Cardiac fibroblast (primary cell): ENCODE measurements at regions not wholly inside any gene's neighbourhood (a gene's known extent, or its start where the extent isn't known, plus 50 kb on each side); places are given as distances from the start of the nearest gene placed in this dataset.
A peak's percentile ranks its signal among the peaks of the same experiment; 100 is the strongest.

Experiments
- DNase-seq, 2 donors: peaks; one replicate each; pipeline versions ENCODE4 v3.0.0 to v3.0.0-alpha.2; 2010; ENCODE audit warnings: low read depth in 2 of 2
- H3K4me3 ChIP-seq, 2 donors: replicated peaks in 1 of 2; 1 replicate in 1 of 2; 2 replicates in 1 of 2; pipeline ENCODE4 v1.5.1; 2011; ENCODE audit warnings: low read depth in 2 of 2, low read length in 2 of 2, mild to moderate bottlenecking in 2 of 2, moderate library complexity in 1 of 2
- CTCF ChIP-seq: IDR thresholded peaks from one replicate; pipeline ENCODE4 v1.5.1; 2011; ENCODE audit warnings: low read depth, mild to moderate bottlenecking, low read length, inconsistent platforms

DNA sequence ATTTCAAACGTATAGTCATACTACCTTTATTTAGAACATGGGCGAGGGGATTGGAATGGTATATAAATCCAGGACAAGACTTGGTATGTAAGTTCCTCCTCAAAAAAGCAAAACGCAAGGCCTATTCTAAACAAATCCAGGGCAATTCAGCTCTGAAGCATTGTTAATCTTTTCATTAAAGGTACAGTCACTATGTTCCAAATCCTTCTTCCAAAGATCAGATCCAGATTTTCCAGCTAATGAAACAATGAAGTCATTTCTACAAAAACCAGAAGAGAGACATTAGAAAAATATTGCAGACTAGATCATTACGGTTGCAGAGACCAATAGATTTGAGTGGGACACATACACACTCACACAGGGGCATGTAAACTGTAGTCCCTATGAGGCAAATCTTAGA lies 116.1 kb upstream of the BNC2 start:
- TF ChIP-seq CTCF = no peak
- H3K4me3 ChIP-seq = no peak overlapping the region
- peak in 1 of 2 donors; percentile 19 for DNase-seq

DNA sequence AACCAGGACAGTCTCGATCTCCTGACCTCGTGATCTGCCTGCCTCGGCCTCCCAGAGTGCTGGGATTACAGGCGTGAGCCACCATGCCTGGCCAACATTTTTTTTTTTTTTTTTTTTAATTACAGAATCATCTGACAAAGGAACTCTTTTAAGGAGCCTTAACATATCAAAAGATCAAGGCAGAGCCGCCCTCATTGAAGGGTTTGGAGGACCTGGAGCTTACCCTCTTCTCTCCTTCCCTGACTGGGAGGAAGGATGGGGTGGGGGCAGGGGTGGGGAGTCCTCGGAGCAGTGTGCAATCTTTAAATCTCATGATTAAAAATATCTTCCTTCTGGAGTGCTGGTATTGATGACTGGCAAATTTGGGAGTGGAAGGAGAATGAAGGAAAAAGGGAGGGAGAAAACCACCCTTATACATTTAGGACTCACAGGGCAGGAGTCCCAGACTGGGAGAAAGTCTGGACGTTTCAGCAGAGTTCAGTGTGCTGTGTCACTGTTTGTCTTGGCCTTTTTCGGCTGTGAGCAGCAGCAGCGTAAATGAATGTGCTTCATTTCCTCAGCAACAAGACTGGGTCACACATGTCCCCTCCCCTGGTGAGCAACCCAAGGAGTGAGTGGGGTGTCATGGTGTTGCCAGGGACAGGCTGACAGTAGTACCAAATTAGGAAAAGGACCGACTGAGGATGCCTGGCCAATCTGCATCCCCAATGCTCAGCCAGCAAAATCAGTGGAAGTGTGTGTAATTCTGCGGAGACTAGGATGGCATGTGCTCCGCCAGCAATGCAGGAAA lies 115.3 kb upstream of the BNC2 start:
- TF ChIP-seq CTCF = no peak
- no peak overlapping the region for H3K4me3 ChIP-seq
- peak; percentile 51 to 89 for DNase-seq

DNA sequence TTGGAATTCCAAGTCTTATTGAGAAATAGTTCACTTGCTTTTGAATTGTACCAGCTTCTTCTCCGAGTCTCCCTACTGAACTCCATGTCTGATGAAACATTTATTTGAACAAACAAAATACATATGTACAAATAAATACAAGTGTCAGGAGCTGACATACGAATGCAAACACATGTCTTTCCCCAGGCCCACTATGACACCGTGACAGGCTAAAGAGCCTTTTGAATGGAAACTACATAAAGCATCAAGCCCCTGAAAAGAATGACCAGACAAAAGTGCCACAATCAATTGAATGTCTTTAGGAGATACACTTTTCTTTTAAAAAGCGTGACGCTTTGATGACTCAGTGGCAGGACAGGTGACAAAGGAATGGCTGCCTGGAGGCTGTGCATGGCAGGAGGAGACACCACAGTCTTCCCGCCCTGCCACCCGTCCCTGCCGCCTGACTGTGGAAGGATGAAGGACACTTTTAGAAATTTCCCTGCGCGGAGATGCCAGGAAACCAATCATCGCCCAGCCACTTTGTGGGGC lies 112.4 kb upstream of the BNC2 start:
- TF ChIP-seq CTCF = no peak
- DNase-seq = no peak
- H3K4me3 ChIP-seq = no peak overlapping the region

GRCh38 chr9:16976427-16976826 lies 106.0 kb upstream of the BNC2 start:
- no peak for TF ChIP-seq CTCF
- H3K4me3 ChIP-seq = no peak overlapping the region
- DNase-seq = no peak

GRCh38 chr9:16974436-16974835 lies 104.0 kb upstream of the BNC2 start:
- TF ChIP-seq CTCF = no peak
- no peak overlapping the region for H3K4me3 ChIP-seq
- no peak for DNase-seq

DNA sequence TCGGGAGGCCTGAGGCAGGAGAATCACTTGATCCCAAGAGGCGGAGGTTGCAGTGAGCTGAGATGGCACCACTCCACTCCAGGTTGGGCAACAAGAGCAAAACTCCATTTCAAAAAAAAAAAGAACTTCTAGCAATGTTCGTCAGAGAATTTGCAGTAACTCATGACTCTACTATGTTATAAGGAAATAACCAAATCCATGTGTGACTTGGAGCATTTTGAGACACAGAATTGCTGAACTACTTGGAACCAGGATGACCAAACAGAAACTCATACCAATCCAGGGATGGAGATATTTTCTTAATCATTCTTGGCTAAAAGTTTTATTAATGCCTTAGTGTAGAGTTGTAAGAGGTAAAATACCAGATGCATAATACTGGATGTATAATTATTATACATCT lies 99.9 kb upstream of the BNC2 start:
- DNase-seq = no peak
- no peak overlapping the region for H3K4me3 ChIP-seq
- no peak for TF ChIP-seq CTCF
